ENCODE measurements at regions not wholly inside any gene's neighbourhood (a gene's known extent, or its start where the extent isn't known, plus 50 kb on each side); places are given as distances from the start of the nearest gene placed in this dataset.

DNA sequence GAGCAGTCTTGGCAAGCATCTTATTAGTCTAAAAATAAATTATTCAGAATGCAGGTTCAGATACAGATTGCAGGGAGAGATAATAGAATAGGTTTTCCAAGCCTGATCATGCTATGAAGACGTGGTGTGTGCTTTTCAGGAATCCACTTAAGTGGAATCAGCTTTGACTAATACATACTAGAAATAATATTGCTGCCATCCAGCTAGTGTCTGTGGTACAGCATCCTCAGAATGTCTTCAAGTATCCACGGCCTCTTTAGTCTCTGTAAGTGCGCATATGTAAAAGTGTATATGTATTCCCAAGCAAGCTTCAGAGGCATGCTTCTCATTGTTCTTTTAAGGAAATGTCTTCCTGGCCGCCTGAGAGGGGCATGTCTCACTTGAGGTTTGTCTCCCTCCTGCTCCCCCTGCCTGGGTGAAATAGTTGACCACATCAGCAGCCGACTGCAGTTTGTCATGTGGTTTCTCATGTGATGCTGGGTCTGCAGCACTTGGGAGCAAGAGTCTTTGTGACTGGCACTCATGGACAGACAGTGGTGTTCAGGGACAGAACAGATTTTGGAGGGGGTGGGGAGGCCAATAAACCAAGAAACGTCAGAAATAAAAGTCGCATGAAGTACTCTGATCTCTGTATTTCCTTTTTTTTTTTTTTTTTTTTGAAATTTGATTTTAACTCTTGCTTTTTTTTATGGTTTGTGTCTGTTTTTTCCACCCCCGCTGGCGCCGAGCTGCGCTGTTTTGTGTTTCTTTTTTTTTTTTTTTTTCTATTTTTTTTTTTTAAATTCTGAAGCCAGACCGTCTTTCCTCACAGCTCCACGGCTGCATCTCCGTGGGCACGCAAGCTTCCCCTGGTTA, 150.8 kb downstream of the PRL start:
- DNase-seq: no peak
- no peaks in the 10 kb centered on the region for H3K4me1 ChIP-seq (ENCODE audit: low read length)

DNA sequence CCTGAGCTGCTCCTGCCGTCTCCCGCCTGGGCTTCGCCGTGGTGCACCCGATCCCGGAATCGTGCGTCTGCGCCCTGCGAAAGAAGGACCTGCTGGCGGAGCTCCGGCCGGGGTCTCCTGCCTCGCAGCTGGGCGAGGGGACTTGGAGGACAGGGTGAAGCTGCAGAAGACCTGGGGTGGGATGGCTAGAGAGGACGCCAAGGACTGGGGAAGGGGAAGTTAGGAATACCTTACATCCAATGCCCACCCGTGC, 150.2 kb downstream of the PRL start:
- DNase-seq: no peak
- Histone ChIP-seq H3K9ac (ENCODE audit: low read length) (no peak overlapping the region), H3F3A (ENCODE audit: insufficient read depth, low read length) (no peaks in the 10 kb centered on the region), H3K9me3 (replicated peaks; ENCODE audit: insufficient read depth, low read length) (no peaks in the 10 kb centered on the region), H3K27ac (ENCODE audit: low read length) (no peak overlapping the region), H3K79me2 (ENCODE audit: low read length) (no peaks in the 10 kb centered on the region), H3K9me2 (replicated peaks; ENCODE audit: insufficient read depth, low read length) (no peaks in the 10 kb centered on the region), H3K4me2 (ENCODE audit: low read depth, low read length) (no peak overlapping the region), H2AFZ (ENCODE audit: low read length) (no peak overlapping the region), H4K20me1 (ENCODE audit: insufficient read depth, low read length) (no peaks in the 10 kb centered on the region), H3K4me1 (ENCODE audit: low read length) (no peaks in the 10 kb centered on the region), H3K36me3 (replicated peaks; ENCODE audit: insufficient read depth, low read length) (no peaks in the 10 kb centered on the region), H3K4me3 (ENCODE audit: low read length) (no peak overlapping the region), H3K27me3 (replicated peaks; ENCODE audit: insufficient read depth, low read length) (no peaks in the 10 kb centered on the region)
- TF ChIP-seq EZH2 (optimal IDR thresholded peaks at IDR 0.05; ENCODE audit: low read depth, low read length) (no peak), EZH2phosphoT487 (IDR thresholded peaks at IDR 0.05; ENCODE audit: low read length) (no peak)
- TF ChIP-seq, protein P1, sequence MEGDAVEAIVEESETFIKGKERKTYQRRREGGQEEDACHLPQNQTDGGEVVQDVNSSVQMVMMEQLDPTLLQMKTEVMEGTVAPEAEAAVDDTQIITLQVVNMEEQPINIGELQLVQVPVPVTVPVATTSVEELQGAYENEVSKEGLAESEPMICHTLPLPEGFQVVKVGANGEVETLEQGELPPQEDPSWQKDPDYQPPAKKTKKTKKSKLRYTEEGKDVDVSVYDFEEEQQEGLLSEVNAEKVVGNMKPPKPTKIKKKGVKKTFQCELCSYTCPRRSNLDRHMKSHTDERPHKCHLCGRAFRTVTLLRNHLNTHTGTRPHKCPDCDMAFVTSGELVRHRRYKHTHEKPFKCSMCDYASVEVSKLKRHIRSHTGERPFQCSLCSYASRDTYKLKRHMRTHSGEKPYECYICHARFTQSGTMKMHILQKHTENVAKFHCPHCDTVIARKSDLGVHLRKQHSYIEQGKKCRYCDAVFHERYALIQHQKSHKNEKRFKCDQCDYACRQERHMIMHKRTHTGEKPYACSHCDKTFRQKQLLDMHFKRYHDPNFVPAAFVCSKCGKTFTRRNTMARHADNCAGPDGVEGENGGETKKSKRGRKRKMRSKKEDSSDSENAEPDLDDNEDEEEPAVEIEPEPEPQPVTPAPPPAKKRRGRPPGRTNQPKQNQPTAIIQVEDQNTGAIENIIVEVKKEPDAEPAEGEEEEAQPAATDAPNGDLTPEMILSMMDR (IDR thresholded peaks at IDR 0.05; ENCODE audit: low read length): no peak

More for the DNA sequence above, 150.8 kb downstream of the PRL start:
- H3K4me3 ChIP-seq (ENCODE audit: low read length): no peak overlapping the region
- H3K9ac ChIP-seq (ENCODE audit: low read length): no peak overlapping the region
- H3K36me3 ChIP-seq (replicated peaks; ENCODE audit: insufficient read depth, low read length): no peaks in the 10 kb centered on the region
- H3K9me3 ChIP-seq (replicated peaks; ENCODE audit: insufficient read depth, low read length): no peaks in the 10 kb centered on the region
- no peaks in the 10 kb centered on the region for H3K79me2 ChIP-seq (ENCODE audit: low read length)
- no peaks in the 10 kb centered on the region for H4K20me1 ChIP-seq (ENCODE audit: insufficient read depth, low read length)
- no peaks in the 10 kb centered on the region for H3F3A ChIP-seq (ENCODE audit: insufficient read depth, low read length)
- H3K27ac ChIP-seq (ENCODE audit: low read length): no peak overlapping the region
- TF ChIP-seq EZH2 (optimal IDR thresholded peaks at IDR 0.05; ENCODE audit: low read depth, low read length): no peak
- no peak for TF ChIP-seq EZH2phosphoT487 (IDR thresholded peaks at IDR 0.05; ENCODE audit: low read length)
- TF ChIP-seq, protein P1 (IDR thresholded peaks at IDR 0.05; ENCODE audit: low read length): no peak
- H3K9me2 ChIP-seq (replicated peaks; ENCODE audit: insufficient read depth, low read length): no peaks in the 10 kb centered on the region
- no peaks in the 10 kb centered on the region for H3K27me3 ChIP-seq (replicated peaks; ENCODE audit: insufficient read depth, low read length)
- H2AFZ ChIP-seq (ENCODE audit: low read length): no peak overlapping the region
- no peak overlapping the region for H3K4me2 ChIP-seq (ENCODE audit: low read depth, low read length)

DNA sequence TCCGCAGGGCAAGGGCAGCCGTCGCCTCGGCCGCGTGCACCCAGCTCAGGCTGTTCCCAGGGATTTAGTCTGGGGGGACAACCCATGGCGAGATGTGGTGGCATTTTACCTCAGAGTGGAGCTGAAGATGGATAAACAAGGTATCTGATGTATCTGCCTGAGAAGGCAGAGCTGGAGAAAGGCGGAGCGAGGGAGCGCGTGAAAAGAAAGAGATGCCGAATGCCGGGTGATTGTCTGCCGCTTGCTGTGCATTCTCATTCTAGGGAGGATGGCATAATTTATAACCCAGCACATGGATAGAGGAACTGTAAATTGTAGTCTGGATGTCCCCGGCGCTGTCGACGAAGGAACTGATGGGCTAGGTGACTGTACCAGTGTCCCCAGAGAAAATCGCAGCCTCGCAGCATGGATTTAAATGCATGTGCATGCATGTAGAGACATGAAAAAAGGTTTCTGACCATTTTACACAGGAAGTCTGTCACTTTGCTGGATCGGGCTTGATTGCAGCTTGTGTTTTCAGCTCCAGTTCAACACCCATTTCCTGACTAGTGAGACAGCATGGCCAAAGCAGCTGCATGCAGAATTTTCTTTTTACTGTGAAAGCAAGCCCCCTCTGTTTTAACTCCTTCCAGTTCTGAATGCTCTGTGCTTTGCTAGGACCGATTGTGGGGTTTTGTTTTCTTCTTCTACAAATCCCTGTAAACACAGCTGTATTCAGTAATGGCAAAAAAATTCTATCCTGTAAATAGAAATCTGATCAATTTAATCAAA, 149.7 kb downstream of the PRL start:
- Histone ChIP-seq H2AFZ (ENCODE audit: low read length) (no peak overlapping the region), H3K27ac (ENCODE audit: low read length) (no peak overlapping the region), H3K4me3 (ENCODE audit: low read length) (no peak overlapping the region)

More for the DNA sequence above, 149.7 kb downstream of the PRL start:
- H3K27me3 ChIP-seq (replicated peaks; ENCODE audit: insufficient read depth, low read length): no peaks in the 10 kb centered on the region
- H3K4me2 ChIP-seq (ENCODE audit: low read depth, low read length): no peak overlapping the region
- no peaks in the 10 kb centered on the region for H4K20me1 ChIP-seq (ENCODE audit: insufficient read depth, low read length)
- H3F3A ChIP-seq (ENCODE audit: insufficient read depth, low read length): no peaks in the 10 kb centered on the region
- no peaks in the 10 kb centered on the region for H3K79me2 ChIP-seq (ENCODE audit: low read length)
- TF ChIP-seq, protein P1 (IDR thresholded peaks at IDR 0.05; ENCODE audit: low read length): no peak
- TF ChIP-seq EZH2 (optimal IDR thresholded peaks at IDR 0.05; ENCODE audit: low read depth, low read length): no peak
- TF ChIP-seq EZH2phosphoT487 (IDR thresholded peaks at IDR 0.05; ENCODE audit: low read length): no peak
- no peak for DNase-seq
- H3K9me3 ChIP-seq (replicated peaks; ENCODE audit: insufficient read depth, low read length): no peaks in the 10 kb centered on the region
- H3K36me3 ChIP-seq (replicated peaks; ENCODE audit: insufficient read depth, low read length): no peaks in the 10 kb centered on the region
- H3K9ac ChIP-seq (ENCODE audit: low read length): no peak overlapping the region
- no peaks in the 10 kb centered on the region for H3K4me1 ChIP-seq (ENCODE audit: low read length)
- H3K9me2 ChIP-seq (replicated peaks; ENCODE audit: insufficient read depth, low read length): no peaks in the 10 kb centered on the region

All from MM.1S (cell line).